Left forelimb (tissue), 1 donor: ENCODE measurements at regions not wholly inside any gene's neighbourhood (a gene's known extent, or its start where the extent isn't known, plus 50 kb on each side); places are given as distances from the start of the nearest gene placed in this dataset.
"Not testable (repeated sequence)": the region's sequence is repeated elsewhere in the genome, so short reads cannot be mapped to it uniquely, and the experiment has no call there.

Experiments
- DNase-seq: peaks from one replicate; pipeline ENCODE4 v3.0.0-alpha.2; 2018; ENCODE audit warnings: low spot score

- no peak for DNase-seq
Observed at GRCh38 chr10:6734286-6734685, 154.2 kb upstream of the PRKCQ start.

GRCh38 chr10:6729861-6730344 lies 149.8 kb upstream of the PRKCQ start:
- DNase-seq, result no peak

GRCh38 chr10:6729071-6729774 lies 149.1 kb upstream of the PRKCQ start:
- DNase-seq, result no peak

- DNase-seq, result no peak
Observed at GRCh38 chr10:6726924-6727323, 146.8 kb upstream of the PRKCQ start.

GRCh38 chr10:6722616-6723004 lies 142.5 kb upstream of the PRKCQ start:
- DNase-seq, result no peak

GRCh38 chr10:6721964-6722615 lies 142.0 kb upstream of the PRKCQ start:
- no peak for DNase-seq

- DNase-seq, result no peak
Observed at GRCh38 chr10:6721480-6721879, 141.4 kb upstream of the PRKCQ start.

- no peak for DNase-seq
Observed at GRCh38 chr10:6719561-6719960, 139.5 kb upstream of the PRKCQ start.

- no peak for DNase-seq
Observed at GRCh38 chr10:6718550-6718949, 138.5 kb upstream of the PRKCQ start.

- no peak for DNase-seq
Observed at GRCh38 chr10:6716516-6716915, 136.4 kb upstream of the PRKCQ start.

- no peak for DNase-seq
Observed at GRCh38 chr10:6713716-6714115, 133.6 kb upstream of the PRKCQ start.

- DNase-seq, result no peak
Observed at GRCh38 chr10:6713120-6713519, 133.0 kb upstream of the PRKCQ start.

GRCh38 chr10:6711881-6712280 lies 131.8 kb upstream of the PRKCQ start:
- no peak for DNase-seq

GRCh38 chr10:6711408-6711841 lies 131.3 kb upstream of the PRKCQ start:
- DNase-seq, result no peak

- no peak for DNase-seq
Observed at GRCh38 chr10:6707352-6707751, 127.3 kb upstream of the PRKCQ start.

GRCh38 chr10:6706725-6707124 lies 126.6 kb upstream of the PRKCQ start:
- no peak for DNase-seq

GRCh38 chr10:6704896-6705295 lies 124.8 kb upstream of the PRKCQ start:
- DNase-seq, result no peak

GRCh38 chr10:6702833-6703232 lies 122.8 kb upstream of the PRKCQ start:
- not testable (repeated sequence) for DNase-seq

GRCh38 chr10:6702030-6702429 lies 122.0 kb upstream of the PRKCQ start:
- DNase-seq, result no peak

- no peak for DNase-seq
Observed at GRCh38 chr10:6701289-6701688, 121.2 kb upstream of the PRKCQ start.

GRCh38 chr10:6700066-6700465 lies 120.0 kb upstream of the PRKCQ start:
- no peak for DNase-seq

GRCh38 chr10:6699336-6699735 lies 119.3 kb upstream of the PRKCQ start:
- DNase-seq, result no peak

GRCh38 chr10:6695519-6695918 lies 115.4 kb upstream of the PRKCQ start:
- DNase-seq, result no peak
